GM23338 (cell line): ENCODE measurements at regions not wholly inside any gene's neighbourhood (a gene's known extent, or its start where the extent isn't known, plus 50 kb on each side); places are given as distances from the start of the nearest gene placed in this dataset.

Experiments used
- CREB1 ChIP-seq: fragments of 250-450 bp; sonication (Bioruptor Pico); IDR thresholded peaks from 2 replicates; pipeline ENCODE4 v1.5.0; 2020; ENCODE audit warnings: low read depth, mild to moderate bottlenecking, moderate library complexity
- EZH2 ChIP-seq: fragments of 200-600 bp; sonication (generic); IDR thresholded peaks from one replicate; pipeline ENCODE4 v1.8.0; 2017; ENCODE audit warnings: antibody characterized with exemption, mild to moderate bottlenecking, low read depth; ENCODE audit not compliant: unreplicated experiment
- EZH2phosphoT487 ChIP-seq: fragments of 200-600 bp; sonication (generic); IDR thresholded peaks from one replicate; pipeline ENCODE4 v1.8.1; 2018; ENCODE audit warnings: antibody characterized with exemption; ENCODE audit not compliant: unreplicated experiment
- JUNB ChIP-seq: IDR thresholded peaks from one replicate; pipeline ENCODE4 v1.6.1; 2016; ENCODE audit warnings: antibody characterized with exemption; ENCODE audit not compliant: unreplicated experiment
- NANOG ChIP-seq: IDR thresholded peaks from 2 replicates; pipeline ENCODE4 v1.6.1; 2016; ENCODE audit warnings: antibody characterized with exemption, borderline replicate concordance
- POLR2AphosphoS5 ChIP-seq: IDR thresholded peaks from 2 replicates; pipeline ENCODE4 v1.6.1; 2016; ENCODE audit warnings: antibody characterized with exemption, low read depth
- STAT1 ChIP-seq: IDR thresholded peaks from one replicate; pipeline ENCODE4 v1.6.1; 2016; ENCODE audit warnings: antibody characterized with exemption; ENCODE audit not compliant: unreplicated experiment
- ZNF114 ChIP-seq: fragments of 250-450 bp; sonication (Bioruptor Pico); IDR thresholded peaks from 2 replicates; pipeline ENCODE4 v1.5.0; 2020; ENCODE audit warnings: mild to moderate bottlenecking, moderate library complexity
- ZNF331 ChIP-seq: fragments of 250-450 bp; sonication (Bioruptor Pico); IDR thresholded peaks from 2 replicates; pipeline ENCODE4 v1.5.0; 2020; ENCODE audit warnings: low read depth, mild to moderate bottlenecking, moderate library complexity
- TF ChIP-seq, protein P1 (sequence below), 2 experiments: fragments of 200-600 bp in 1 of 2; sonication (generic) in 1 of 2; conservative IDR thresholded peaks; 2 replicates each; pipeline versions ENCODE4 v1.5.1 to v1.6.1; 2016 to 2017; ENCODE audit warnings: antibody characterized with exemption in 2 of 2, low read depth in 2 of 2, mild to moderate bottlenecking in 2 of 2, moderate library complexity in 1 of 2
- TF ChIP-seq, protein P2 (sequence below): IDR thresholded peaks from one replicate; pipeline ENCODE4 v1.6.1; 2018; ENCODE audit warnings: antibody characterized with exemption; ENCODE audit not compliant: unreplicated experiment
- TF ChIP-seq, protein P3 (sequence below): IDR thresholded peaks from 2 replicates; pipeline ENCODE4 v1.6.1; 2016; ENCODE audit warnings: antibody characterized with exemption
- TF ChIP-seq, protein P4 (sequence below): fragments of 250-450 bp; sonication (Bioruptor Pico); IDR thresholded peaks from 2 replicates; pipeline ENCODE4 v1.5.0; 2020; ENCODE audit warnings: mild to moderate bottlenecking, moderate library complexity

DNA sequence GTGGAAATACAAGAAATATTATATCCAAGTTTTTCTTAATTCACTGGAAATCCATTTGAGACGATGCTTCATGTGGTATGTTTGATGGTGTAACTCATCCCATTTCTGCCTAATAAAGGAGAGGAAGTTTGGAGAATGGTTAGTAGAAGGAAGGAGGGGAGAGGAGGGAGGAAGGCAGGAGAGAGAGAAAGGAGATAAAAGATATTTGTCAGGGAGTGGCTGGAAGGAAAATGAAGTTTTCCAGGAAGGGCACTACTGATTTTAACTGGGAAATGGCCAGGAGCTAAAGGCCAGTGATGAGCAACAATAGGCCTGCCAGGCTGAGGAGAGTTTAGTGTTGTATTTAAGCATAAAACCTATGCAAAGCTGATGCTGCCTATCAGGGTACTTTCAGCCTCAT is 182.0 kb downstream of the STK31 start:
- TF ChIP-seq, protein P1, sequence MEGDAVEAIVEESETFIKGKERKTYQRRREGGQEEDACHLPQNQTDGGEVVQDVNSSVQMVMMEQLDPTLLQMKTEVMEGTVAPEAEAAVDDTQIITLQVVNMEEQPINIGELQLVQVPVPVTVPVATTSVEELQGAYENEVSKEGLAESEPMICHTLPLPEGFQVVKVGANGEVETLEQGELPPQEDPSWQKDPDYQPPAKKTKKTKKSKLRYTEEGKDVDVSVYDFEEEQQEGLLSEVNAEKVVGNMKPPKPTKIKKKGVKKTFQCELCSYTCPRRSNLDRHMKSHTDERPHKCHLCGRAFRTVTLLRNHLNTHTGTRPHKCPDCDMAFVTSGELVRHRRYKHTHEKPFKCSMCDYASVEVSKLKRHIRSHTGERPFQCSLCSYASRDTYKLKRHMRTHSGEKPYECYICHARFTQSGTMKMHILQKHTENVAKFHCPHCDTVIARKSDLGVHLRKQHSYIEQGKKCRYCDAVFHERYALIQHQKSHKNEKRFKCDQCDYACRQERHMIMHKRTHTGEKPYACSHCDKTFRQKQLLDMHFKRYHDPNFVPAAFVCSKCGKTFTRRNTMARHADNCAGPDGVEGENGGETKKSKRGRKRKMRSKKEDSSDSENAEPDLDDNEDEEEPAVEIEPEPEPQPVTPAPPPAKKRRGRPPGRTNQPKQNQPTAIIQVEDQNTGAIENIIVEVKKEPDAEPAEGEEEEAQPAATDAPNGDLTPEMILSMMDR (conservative IDR thresholded peaks at IDR 0.05; ENCODE audit: low read depth in 2 of 2), result no peak
- TF ChIP-seq EZH2 (no peak), POLR2AphosphoS5 (no peak), CREB1 (CRISPR knock-in tag) (no peak), ZNF114 (no peak), EZH2phosphoT487 (no peak), JUNB (no peak), STAT1 (no peak), ZNF331 (CRISPR knock-in tag) (no peak), NANOG (no peak)
- TF ChIP-seq, protein P2, sequence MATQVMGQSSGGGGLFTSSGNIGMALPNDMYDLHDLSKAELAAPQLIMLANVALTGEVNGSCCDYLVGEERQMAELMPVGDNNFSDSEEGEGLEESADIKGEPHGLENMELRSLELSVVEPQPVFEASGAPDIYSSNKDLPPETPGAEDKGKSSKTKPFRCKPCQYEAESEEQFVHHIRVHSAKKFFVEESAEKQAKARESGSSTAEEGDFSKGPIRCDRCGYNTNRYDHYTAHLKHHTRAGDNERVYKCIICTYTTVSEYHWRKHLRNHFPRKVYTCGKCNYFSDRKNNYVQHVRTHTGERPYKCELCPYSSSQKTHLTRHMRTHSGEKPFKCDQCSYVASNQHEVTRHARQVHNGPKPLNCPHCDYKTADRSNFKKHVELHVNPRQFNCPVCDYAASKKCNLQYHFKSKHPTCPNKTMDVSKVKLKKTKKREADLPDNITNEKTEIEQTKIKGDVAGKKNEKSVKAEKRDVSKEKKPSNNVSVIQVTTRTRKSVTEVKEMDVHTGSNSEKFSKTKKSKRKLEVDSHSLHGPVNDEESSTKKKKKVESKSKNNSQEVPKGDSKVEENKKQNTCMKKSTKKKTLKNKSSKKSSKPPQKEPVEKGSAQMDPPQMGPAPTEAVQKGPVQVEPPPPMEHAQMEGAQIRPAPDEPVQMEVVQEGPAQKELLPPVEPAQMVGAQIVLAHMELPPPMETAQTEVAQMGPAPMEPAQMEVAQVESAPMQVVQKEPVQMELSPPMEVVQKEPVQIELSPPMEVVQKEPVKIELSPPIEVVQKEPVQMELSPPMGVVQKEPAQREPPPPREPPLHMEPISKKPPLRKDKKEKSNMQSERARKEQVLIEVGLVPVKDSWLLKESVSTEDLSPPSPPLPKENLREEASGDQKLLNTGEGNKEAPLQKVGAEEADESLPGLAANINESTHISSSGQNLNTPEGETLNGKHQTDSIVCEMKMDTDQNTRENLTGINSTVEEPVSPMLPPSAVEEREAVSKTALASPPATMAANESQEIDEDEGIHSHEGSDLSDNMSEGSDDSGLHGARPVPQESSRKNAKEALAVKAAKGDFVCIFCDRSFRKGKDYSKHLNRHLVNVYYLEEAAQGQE, result no peak
- TF ChIP-seq, protein P3, sequence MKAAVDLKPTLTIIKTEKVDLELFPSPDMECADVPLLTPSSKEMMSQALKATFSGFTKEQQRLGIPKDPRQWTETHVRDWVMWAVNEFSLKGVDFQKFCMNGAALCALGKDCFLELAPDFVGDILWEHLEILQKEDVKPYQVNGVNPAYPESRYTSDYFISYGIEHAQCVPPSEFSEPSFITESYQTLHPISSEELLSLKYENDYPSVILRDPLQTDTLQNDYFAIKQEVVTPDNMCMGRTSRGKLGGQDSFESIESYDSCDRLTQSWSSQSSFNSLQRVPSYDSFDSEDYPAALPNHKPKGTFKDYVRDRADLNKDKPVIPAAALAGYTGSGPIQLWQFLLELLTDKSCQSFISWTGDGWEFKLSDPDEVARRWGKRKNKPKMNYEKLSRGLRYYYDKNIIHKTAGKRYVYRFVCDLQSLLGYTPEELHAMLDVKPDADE, result no peak
- TF ChIP-seq, protein P4, sequence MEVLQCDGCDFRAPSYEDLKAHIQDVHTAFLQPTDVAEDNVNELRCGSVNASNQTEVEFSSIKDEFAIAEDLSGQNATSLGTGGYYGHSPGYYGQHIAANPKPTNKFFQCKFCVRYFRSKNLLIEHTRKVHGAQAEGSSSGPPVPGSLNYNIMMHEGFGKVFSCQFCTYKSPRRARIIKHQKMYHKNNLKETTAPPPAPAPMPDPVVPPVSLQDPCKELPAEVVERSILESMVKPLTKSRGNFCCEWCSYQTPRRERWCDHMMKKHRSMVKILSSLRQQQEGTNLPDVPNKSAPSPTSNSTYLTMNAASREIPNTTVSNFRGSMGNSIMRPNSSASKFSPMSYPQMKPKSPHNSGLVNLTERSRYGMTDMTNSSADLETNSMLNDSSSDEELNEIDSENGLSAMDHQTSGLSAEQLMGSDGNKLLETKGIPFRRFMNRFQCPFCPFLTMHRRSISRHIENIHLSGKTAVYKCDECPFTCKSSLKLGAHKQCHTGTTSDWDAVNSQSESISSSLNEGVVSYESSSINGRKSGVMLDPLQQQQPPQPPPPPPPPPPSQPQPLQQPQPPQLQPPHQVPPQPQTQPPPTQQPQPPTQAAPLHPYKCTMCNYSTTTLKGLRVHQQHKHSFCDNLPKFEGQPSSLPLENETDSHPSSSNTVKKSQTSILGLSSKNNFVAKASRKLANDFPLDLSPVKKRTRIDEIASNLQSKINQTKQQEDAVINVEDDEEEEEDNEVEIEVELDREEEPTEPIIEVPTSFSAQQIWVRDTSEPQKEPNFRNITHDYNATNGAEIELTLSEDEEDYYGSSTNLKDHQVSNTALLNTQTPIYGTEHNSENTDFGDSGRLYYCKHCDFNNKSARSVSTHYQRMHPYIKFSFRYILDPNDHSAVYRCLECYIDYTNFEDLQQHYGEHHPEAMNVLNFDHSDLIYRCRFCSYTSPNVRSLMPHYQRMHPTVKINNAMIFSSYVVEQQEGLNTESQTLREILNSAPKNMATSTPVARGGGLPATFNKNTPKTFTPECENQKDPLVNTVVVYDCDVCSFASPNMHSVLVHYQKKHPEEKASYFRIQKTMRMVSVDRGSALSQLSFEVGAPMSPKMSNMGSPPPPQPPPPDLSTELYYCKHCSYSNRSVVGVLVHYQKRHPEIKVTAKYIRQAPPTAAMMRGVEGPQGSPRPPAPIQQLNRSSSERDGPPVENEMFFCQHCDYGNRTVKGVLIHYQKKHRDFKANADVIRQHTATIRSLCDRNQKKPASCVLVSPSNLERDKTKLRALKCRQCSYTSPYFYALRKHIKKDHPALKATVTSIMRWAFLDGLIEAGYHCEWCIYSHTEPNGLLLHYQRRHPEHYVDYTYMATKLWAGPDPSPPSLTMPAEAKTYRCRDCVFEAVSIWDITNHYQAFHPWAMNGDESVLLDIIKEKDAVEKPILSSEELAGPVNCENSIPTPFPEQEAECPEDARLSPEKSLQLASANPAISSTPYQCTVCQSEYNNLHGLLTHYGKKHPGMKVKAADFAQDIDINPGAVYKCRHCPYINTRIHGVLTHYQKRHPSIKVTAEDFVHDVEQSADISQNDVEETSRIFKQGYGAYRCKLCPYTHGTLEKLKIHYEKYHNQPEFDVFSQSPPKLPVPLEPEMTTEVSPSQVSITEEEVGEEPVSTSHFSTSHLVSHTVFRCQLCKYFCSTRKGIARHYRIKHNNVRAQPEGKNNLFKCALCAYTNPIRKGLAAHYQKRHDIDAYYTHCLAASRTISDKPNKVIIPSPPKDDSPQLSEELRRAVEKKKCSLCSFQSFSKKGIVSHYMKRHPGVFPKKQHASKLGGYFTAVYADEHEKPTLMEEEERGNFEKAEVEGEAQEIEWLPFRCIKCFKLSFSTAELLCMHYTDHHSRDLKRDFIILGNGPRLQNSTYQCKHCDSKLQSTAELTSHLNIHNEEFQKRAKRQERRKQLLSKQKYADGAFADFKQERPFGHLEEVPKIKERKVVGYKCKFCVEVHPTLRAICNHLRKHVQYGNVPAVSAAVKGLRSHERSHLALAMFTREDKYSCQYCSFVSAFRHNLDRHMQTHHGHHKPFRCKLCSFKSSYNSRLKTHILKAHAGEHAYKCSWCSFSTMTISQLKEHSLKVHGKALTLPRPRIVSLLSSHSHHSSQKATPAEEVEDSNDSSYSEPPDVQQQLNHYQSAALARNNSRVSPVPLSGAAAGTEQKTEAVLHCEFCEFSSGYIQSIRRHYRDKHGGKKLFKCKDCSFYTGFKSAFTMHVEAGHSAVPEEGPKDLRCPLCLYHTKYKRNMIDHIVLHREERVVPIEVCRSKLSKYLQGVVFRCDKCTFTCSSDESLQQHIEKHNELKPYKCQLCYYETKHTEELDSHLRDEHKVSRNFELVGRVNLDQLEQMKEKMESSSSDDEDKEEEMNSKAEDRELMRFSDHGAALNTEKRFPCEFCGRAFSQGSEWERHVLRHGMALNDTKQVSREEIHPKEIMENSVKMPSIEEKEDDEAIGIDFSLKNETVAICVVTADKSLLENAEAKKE (CRISPR knock-in tag), result no peak
